NCI-H226 (cell line): ENCODE measurements at regions not wholly inside any gene's neighbourhood (a gene's known extent, or its start where the extent isn't known, plus 50 kb on each side); places are given as distances from the start of the nearest gene placed in this dataset.
"Not testable (repeated sequence)": the region's sequence is repeated elsewhere in the genome, so short reads cannot be mapped to it uniquely, and the experiment has no call there.

Experiments used
- DNase-seq: peaks from one replicate; pipeline ENCODE4 v3.0.0-alpha.2; 2015

GRCh38 chr11:121936781-121937447, 179.1 kb downstream of the BLID start:
- peak; percentile 41 for DNase-seq

- DNase-seq: no peak
Observed at GRCh38 chr11:121936370-121936769, 179.6 kb downstream of the BLID start.

- DNase-seq: no peak
Observed at GRCh38 chr11:121933694-121934093, 182.3 kb downstream of the BLID start.

GRCh38 chr11:121933294-121933693, 182.7 kb downstream of the BLID start:
- DNase-seq: no peak

GRCh38 chr11:121932646-121933185, 183.3 kb downstream of the BLID start:
- no peak for DNase-seq

GRCh38 chr11:121931748-121932352, 184.2 kb downstream of the BLID start:
- no peak for DNase-seq

- DNase-seq: no peak
Observed at GRCh38 chr11:121931121-121931520, 184.9 kb downstream of the BLID start.

- no peak for DNase-seq
Observed at GRCh38 chr11:121930004-121930965, 185.7 kb downstream of the BLID start.

- DNase-seq: no peak
Observed at GRCh38 chr11:121929581-121929980, 186.4 kb downstream of the BLID start.

GRCh38 chr11:121928597-121929580, 187.1 kb downstream of the BLID start:
- DNase-seq: no peak

GRCh38 chr11:121927789-121928188, 188.2 kb downstream of the BLID start:
- no peak for DNase-seq

GRCh38 chr11:121927097-121927785, 188.8 kb downstream of the BLID start:
- no peak for DNase-seq

- DNase-seq: no peak
Observed at GRCh38 chr11:121924191-121924590, 191.8 kb downstream of the BLID start.

- DNase-seq: no peak
Observed at GRCh38 chr11:121917482-121917881, 198.5 kb downstream of the BLID start.

- DNase-seq: peak; percentile 45
Observed at GRCh38 chr11:121914508-121915059, 201.4 kb downstream of the BLID start.

GRCh38 chr11:121909596-121909995, 206.4 kb downstream of the BLID start:
- no peak for DNase-seq

- DNase-seq: no peak
Observed at GRCh38 chr11:121907379-121907778, 208.6 kb downstream of the BLID start.

- no peak for DNase-seq
Observed at GRCh38 chr11:121904148-121904547, 211.9 kb downstream of the BLID start.

- DNase-seq: no peak
Observed at GRCh38 chr11:121901886-121902285, 214.1 kb downstream of the BLID start.

- not testable (repeated sequence) for DNase-seq
Observed at GRCh38 chr11:121901417-121901816, 214.6 kb downstream of the BLID start.

- no peak for DNase-seq
Observed at GRCh38 chr11:121899520-121899919, 216.5 kb downstream of the BLID start.
